ENCODE measurements at regions not wholly inside any gene's neighbourhood (a gene's known extent, or its start where the extent isn't known, plus 50 kb on each side); places are given as distances from the start of the nearest gene placed in this dataset.
A peak's percentile ranks its signal among the peaks of the same experiment; 100 is the strongest.
"Not testable (repeated sequence)": the region's sequence is repeated elsewhere in the genome, so short reads cannot be mapped to it uniquely, and the experiment has no call there.

GRCh38 chr12:62010331-62010906 lies 249.8 kb upstream of the USP15 start:
- DNase-seq (ENCODE audit: low read depth in 4 of 4, low spot score in 3 of 4): not testable (repeated sequence)

GRCh38 chr12:62010973-62011372 lies 249.2 kb upstream of the USP15 start:
- DNase-seq (ENCODE audit: low read depth in 4 of 4, low spot score in 3 of 4): not testable (repeated sequence)

- no peak for DNase-seq (ENCODE audit: low read depth in 4 of 4, low spot score in 3 of 4)
Measured at GRCh38 chr12:62014330-62014729, 245.9 kb upstream of the USP15 start.

- no peak for DNase-seq (ENCODE audit: low read depth in 4 of 4, low spot score in 3 of 4)
Measured at GRCh38 chr12:62016021-62016420, 244.2 kb upstream of the USP15 start.

GRCh38 chr12:62021808-62022207 lies 238.4 kb upstream of the USP15 start:
- no peak for DNase-seq (ENCODE audit: low read depth in 4 of 4, low spot score in 3 of 4)

- DNase-seq (ENCODE audit: low read depth in 4 of 4, low spot score in 3 of 4): no peak
Measured at GRCh38 chr12:62028536-62028935, 231.7 kb upstream of the USP15 start.

- DNase-seq (ENCODE audit: low read depth in 4 of 4, low spot score in 3 of 4): no peak
Measured at GRCh38 chr12:62032870-62033269, 227.3 kb upstream of the USP15 start.

GRCh38 chr12:62044450-62045135 lies 215.6 kb upstream of the USP15 start:
- DNase-seq (ENCODE audit: low read depth in 4 of 4, low spot score in 3 of 4): no peak

GRCh38 chr12:62045211-62045610 lies 215.0 kb upstream of the USP15 start:
- no peak for DNase-seq (ENCODE audit: low read depth in 4 of 4, low spot score in 3 of 4)

GRCh38 chr12:62050785-62051184 lies 209.4 kb upstream of the USP15 start:
- no peak for DNase-seq (ENCODE audit: low read depth in 4 of 4, low spot score in 3 of 4)

GRCh38 chr12:62069976-62070375 lies 190.2 kb upstream of the USP15 start:
- DNase-seq (ENCODE audit: low read depth in 4 of 4, low spot score in 3 of 4): no peak

GRCh38 chr12:62073236-62073635 lies 187.0 kb upstream of the USP15 start:
- DNase-seq (ENCODE audit: low read depth in 4 of 4, low spot score in 3 of 4): not testable (repeated sequence)

GRCh38 chr12:62075870-62076269 lies 184.3 kb upstream of the USP15 start:
- DNase-seq (ENCODE audit: low read depth in 4 of 4, low spot score in 3 of 4): no peak

- DNase-seq (ENCODE audit: low read depth in 4 of 4, low spot score in 3 of 4): no peak
Measured at GRCh38 chr12:62078020-62078419, 182.2 kb upstream of the USP15 start.

GRCh38 chr12:62082448-62082847 lies 177.8 kb upstream of the USP15 start:
- DNase-seq (ENCODE audit: low read depth in 4 of 4, low spot score in 3 of 4): no peak

- peak in 2 of 4 donors; percentile 16 to 25 for DNase-seq (ENCODE audit: low read depth in 4 of 4, low spot score in 3 of 4)
Measured at GRCh38 chr12:62098132-62098531, 162.1 kb upstream of the USP15 start.

- no peak for DNase-seq (ENCODE audit: low read depth in 4 of 4, low spot score in 3 of 4)
Measured at GRCh38 chr12:62103748-62104147, 156.5 kb upstream of the USP15 start.

GRCh38 chr12:62106547-62107185 lies 153.5 kb upstream of the USP15 start:
- DNase-seq (ENCODE audit: low read depth in 4 of 4, low spot score in 3 of 4): no peak

GRCh38 chr12:62113366-62114011 lies 146.7 kb upstream of the USP15 start:
- no peak for DNase-seq (ENCODE audit: low read depth in 4 of 4, low spot score in 3 of 4)

GRCh38 chr12:62116986-62117385 lies 143.2 kb upstream of the USP15 start:
- DNase-seq (ENCODE audit: low read depth in 4 of 4, low spot score in 3 of 4): no peak

- DNase-seq (ENCODE audit: low read depth in 4 of 4, low spot score in 3 of 4): peak in 1 of 4 donors; percentile 14
Measured at GRCh38 chr12:62123721-62124203, 136.4 kb upstream of the USP15 start.
